GM18870 (cell line): ENCODE measurements at regions not wholly inside any gene's neighbourhood (a gene's known extent, or its start where the extent isn't known, plus 50 kb on each side); places are given as distances from the start of the nearest gene placed in this dataset.
"Not testable (repeated sequence)": the region's sequence is repeated elsewhere in the genome, so short reads cannot be mapped to it uniquely, and the experiment has no call there.

Experiments
- ATAC-seq: cut with Tn5 transposase; IDR thresholded peaks from one replicate; pipeline ENCODE4 v1.9.1; 2021; ENCODE audit warnings: moderate library complexity; ENCODE audit not compliant: unreplicated experiment

GRCh38 chr5:27234916-27235315 lies 196.5 kb upstream of the CDH9 start:
- no peak for ATAC-seq

GRCh38 chr5:27221410-27221809 lies 183.0 kb upstream of the CDH9 start:
- no peak for ATAC-seq

- no peak for ATAC-seq
These were observed 182.4 kb upstream of the CDH9 start for GRCh38 chr5:27220752-27221151.

- no peak for ATAC-seq
These were observed 179.6 kb upstream of the CDH9 start for GRCh38 chr5:27217977-27218376.

- ATAC-seq, result no peak
These were observed 179.0 kb upstream of the CDH9 start for GRCh38 chr5:27217155-27217956.

GRCh38 chr5:27216367-27216950 lies 178.1 kb upstream of the CDH9 start:
- ATAC-seq, result no peak

GRCh38 chr5:27208051-27208450 lies 169.7 kb upstream of the CDH9 start:
- no peak for ATAC-seq

GRCh38 chr5:27191786-27192510 lies 153.6 kb upstream of the CDH9 start:
- ATAC-seq, result no peak

GRCh38 chr5:27172693-27173092 lies 134.3 kb upstream of the CDH9 start:
- no peak for ATAC-seq

GRCh38 chr5:27171761-27172261 lies 133.4 kb upstream of the CDH9 start:
- ATAC-seq, result no peak

GRCh38 chr5:27158775-27159174 lies 120.4 kb upstream of the CDH9 start:
- no peak for ATAC-seq

- no peak for ATAC-seq
These were observed 119.8 kb upstream of the CDH9 start for GRCh38 chr5:27158171-27158570.

GRCh38 chr5:27144456-27144855 lies 106.1 kb upstream of the CDH9 start:
- ATAC-seq, result no peak

GRCh38 chr5:27140831-27141230 lies 102.4 kb upstream of the CDH9 start:
- ATAC-seq, result no peak

GRCh38 chr5:27130587-27130986 lies 92.2 kb upstream of the CDH9 start:
- no peak for ATAC-seq

GRCh38 chr5:27129926-27130325 lies 91.5 kb upstream of the CDH9 start:
- ATAC-seq, result no peak

GRCh38 chr5:27125856-27126255 lies 87.5 kb upstream of the CDH9 start:
- no peak for ATAC-seq

GRCh38 chr5:27124590-27124989 lies 86.2 kb upstream of the CDH9 start:
- no peak for ATAC-seq

- not testable (repeated sequence) for ATAC-seq
These were observed 81.4 kb upstream of the CDH9 start for GRCh38 chr5:27119736-27120321.

GRCh38 chr5:27103486-27103885 lies 65.1 kb upstream of the CDH9 start:
- ATAC-seq, result no peak

- not testable (repeated sequence) for ATAC-seq
These were observed 57.4 kb upstream of the CDH9 start for GRCh38 chr5:27095761-27096160.
